KG1 (cell line): ENCODE measurements at regions not wholly inside any gene's neighbourhood (a gene's known extent, or its start where the extent isn't known, plus 50 kb on each side); places are given as distances from the start of the nearest gene placed in this dataset.

ENCODE experiments used
- DNase-seq: peaks from one replicate; lab custom pipeline; 2025; lab: John Stamatoyannopoulos, UW

DNA sequence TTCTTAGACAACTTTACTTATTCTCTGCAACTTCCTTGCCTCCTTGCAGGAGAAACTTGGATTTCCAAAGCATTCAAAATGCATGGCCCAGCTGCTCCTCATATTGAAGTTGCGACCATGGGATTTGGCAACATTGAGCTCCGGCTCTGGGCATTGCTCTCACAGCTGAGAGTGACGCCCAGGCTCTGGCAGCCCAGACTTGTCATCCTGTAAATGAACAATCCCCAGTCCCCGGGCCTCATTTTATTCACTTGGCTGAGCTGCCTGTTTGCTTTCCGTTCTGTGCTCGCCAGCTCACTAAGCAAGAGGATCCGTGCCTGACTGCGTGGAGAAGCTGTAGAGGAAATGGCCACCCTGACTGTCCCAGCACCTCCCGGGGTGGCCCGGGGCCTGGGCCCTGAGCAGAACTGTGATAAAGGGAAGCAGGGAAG is 119.5 kb upstream of the CD93 start:
- DNase-seq: no peak

GRCh38 chr20:23205211-23205610 is 119.1 kb upstream of the CD93 start:
- DNase-seq: no peak

DNA sequence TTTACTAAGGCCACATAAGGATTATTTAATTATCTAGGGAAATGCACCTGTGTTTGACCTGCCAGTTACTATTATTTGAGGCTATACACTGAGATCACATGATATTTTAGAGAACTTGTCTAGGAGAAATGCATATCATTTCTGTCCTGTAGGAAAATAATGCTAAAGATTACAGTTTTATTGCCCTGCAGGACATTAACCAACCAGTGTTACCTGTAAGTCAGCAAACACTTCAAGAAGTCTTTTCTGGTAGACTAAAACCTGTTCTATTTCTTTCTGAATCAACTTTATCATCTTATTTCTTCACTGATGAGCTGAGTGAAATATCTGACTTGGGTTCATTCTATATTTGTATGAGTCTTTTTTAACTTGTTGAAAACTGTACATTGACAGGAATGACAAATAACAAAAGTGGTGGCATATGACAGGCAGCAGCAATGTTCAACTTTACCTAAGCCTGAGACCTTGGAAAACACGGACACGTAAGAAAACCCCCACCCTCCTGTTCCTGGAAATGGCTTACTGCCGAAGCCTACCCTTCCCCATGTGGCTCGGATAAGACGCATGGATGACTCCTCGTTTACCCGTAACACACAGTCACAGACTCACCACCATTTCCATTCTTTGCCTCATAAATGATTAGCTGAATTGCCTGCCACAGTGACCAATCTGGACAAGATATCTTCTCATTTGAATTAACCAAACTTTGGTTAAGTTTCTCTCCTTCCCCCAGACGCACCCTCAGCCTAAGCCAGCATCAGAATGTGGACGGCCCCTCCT is 118.0 kb upstream of the CD93 start:
- DNase-seq: no peak

- no peak for DNase-seq
Observed at GRCh38 chr20:23203310-23203709, 117.2 kb upstream of the CD93 start.

DNA sequence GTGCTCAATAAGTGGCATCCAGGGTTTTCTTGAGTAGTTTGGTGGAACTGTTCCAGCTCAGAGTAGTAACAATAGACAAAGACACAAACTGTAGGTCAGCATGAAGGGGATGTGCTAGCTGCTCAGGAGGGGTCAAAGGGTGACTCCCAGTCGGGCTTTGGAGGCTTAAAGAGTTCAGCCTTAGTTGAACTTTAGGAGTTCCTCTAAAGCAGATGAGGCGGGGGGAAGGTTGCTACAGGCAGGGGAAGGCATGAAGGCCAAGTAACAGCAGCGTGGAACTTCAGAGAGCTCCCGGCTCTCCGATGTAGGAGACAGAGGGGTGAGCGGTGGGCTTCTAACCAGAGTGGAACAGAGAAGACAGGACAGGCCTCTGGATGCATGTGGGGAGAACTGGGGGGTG is 115.5 kb upstream of the CD93 start:
- DNase-seq: no peak

- no peak for DNase-seq
Observed at GRCh38 chr20:23200914-23201313, 114.8 kb upstream of the CD93 start.

- no peak for DNase-seq
Observed at GRCh38 chr20:23200413-23200812, 114.3 kb upstream of the CD93 start.

GRCh38 chr20:23199356-23199755 is 113.2 kb upstream of the CD93 start:
- no peak for DNase-seq

GRCh38 chr20:23198815-23199214 is 112.7 kb upstream of the CD93 start:
- DNase-seq: no peak

GRCh38 chr20:23197836-23198235 is 111.7 kb upstream of the CD93 start:
- no peak for DNase-seq

DNA sequence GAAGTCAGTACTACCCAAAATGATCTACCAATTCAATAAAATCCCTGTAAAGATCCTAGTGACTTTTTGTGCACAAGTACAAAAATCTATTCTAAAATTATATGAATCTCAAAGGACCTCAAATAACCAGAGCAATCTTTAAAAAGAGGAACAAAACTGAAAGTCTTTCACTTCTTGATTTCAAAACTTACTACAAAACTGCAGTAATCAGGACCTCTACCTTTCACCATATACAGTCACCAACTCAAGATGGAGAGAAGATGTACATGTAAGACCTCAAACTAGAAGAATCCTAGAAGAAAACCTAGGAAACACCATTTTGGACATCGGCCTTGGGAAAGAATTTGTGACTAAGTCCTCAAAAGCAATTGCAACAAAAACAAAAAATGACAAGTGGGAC is 109.5 kb upstream of the CD93 start:
- DNase-seq: no peak

DNA sequence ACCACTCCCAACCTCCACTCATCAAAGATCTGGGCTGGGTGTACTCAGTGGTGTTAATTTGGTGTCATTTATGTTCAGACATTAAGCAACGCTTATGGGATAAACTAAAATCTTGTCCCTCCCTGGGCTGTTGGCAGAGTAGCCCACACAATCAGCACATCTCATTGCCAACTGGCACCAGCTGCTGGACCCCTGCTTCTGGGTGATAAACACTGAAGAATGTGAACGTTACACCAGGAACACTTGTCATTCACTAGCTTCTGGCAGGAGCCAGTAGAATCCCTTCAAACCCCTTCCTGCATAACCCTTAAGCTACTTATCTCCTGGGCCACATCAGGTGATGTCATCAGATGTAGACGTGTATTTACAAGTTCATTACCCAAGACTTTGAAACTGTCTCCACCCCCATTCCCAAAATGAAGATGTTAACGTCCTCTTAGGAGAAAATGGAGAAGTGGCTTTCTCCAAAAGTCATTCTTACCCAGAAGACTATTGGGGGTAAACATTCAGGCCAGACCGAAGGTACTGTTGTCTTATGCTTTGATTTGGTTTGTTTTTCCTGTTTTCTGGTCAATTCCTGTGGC is 107.8 kb upstream of the CD93 start:
- no peak for DNase-seq

GRCh38 chr20:23192469-23192868 is 106.3 kb upstream of the CD93 start:
- DNase-seq: no peak

DNA sequence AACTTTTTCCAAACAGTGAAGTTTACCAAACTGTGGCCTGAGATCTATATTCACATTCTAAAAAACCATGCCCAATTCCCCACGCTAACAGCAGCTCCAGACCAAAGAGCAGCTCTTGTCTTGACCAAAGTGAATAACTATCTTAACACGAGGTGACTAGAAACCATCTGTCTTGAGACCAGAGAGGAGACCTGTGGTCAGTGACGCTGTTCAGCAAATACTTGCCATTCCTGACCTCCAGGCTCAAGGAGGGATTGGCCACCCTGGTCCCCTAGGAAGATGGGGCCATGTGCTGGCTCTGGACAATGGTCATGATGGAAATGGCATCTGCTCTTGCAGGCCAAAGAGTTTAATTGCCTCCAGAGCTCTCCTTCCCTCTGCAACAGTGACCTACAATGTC is 104.4 kb upstream of the CD93 start:
- no peak for DNase-seq

DNA sequence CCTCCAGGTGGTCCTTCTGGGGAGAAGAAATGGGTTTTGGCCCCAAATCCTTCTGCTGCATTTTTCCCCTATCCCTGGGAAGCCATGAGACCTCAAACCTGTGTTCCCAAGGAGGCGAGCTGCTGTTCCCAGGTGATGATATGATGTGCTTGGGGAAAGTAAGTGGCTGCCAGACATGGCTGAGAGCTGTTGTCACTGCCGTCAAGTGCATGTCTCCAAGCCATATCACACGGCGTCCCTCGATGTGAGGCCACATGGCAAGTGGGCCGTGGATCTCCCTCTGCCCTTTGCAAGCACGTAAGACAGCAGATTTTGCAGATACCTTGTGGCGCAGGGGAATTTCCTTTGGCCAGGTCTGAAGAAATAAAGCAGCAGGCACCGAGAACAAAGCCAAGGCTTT is 103.7 kb upstream of the CD93 start:
- DNase-seq: no peak

DNA sequence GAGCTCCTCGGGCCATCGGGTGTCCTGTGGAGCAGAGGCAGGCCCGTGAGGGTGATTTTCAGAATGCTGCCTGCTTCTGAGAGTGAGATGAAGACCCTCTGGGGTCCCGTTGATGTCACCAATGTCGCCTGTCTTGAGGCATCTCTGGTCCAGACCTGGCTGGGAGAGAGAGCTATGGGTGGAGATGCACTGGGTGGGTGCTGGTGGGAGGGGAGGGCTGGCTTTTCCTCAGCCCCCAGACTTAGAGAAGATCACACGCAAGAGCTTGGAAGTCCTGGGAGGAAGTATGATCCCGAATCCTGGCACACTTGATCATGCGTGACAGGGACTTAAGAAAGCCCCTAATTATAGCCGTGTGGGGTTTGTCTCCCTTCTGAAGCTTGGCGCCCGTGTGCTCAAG is 103.2 kb upstream of the CD93 start:
- DNase-seq: no peak

- no peak for DNase-seq
Observed at GRCh38 chr20:23188377-23189169, 102.4 kb upstream of the CD93 start.

DNA sequence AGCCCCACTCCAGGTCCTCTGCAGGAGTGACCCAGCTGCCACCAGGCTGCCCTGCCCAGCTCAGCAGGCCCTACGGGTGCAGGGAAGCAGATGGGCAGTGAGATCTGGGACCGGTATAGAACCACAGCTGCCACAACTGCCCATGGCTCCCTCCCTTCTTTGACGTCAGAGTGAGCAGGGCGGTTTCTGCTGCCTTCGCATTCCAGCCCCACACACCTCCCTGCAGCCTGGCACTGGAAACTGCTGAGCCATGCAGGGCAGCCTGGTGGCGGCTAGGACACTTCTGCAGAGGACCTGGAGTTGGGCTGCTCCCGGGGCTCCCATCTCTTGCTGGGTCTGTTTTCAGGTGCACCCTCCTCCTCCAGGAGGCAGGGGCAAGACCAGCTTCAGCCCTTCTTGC is 101.6 kb upstream of the CD93 start:
- DNase-seq: no peak

- no peak for DNase-seq
Observed at GRCh38 chr20:23186808-23187207, 100.7 kb upstream of the CD93 start.

DNA sequence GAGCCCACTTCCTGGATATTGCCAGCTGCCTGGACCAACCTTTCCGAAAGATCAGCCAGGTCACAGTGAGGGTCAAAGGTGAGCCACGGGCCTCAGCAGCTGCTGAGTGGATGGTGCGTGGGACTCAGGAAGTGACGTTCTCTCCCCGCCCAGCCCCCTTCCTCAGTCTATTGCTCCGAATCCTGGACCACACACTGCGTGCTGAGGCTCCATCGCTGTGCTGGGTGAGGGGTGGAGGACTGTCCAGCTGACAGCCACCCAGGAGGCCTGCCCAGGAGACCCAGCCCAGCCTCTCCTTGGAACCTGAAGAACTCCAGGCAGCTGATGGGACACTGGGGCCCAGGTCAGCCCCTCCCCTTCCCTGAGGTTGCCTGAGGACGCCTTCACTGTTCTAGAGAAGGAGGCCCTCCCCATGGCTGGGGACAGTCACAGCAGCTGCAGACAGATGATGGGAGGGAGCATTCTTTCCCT is 94.4 kb upstream of the CD93 start:
- no peak for DNase-seq

- DNase-seq: no peak
Observed at GRCh38 chr20:23179766-23180403, 93.8 kb upstream of the CD93 start.

- no peak for DNase-seq
Observed at GRCh38 chr20:23178806-23179205, 92.7 kb upstream of the CD93 start.

- DNase-seq: no peak
Observed at GRCh38 chr20:23174821-23175220, 88.7 kb upstream of the CD93 start.
